ENCODE measurements at regions not wholly inside any gene's neighbourhood (a gene's known extent, or its start where the extent isn't known, plus 50 kb on each side); places are given as distances from the start of the nearest gene placed in this dataset.
A peak's percentile ranks its signal among the peaks of the same experiment; 100 is the strongest.

GRCh38 chr3:189100866-189101265 is 70.9 kb upstream of the TPRG1 start:
- H3K27ac Mint-ChIP-seq = no peak overlapping the region
- peaks cover 3% of the 10 kb centered on the region for H3K27me3 Mint-ChIP-seq (ENCODE audit: low read depth)
- DNase-seq (no peak), ATAC-seq (no peak)
- H3K4me3 Mint-ChIP-seq = no peak overlapping the region
- H3K4me1 Mint-ChIP-seq (ENCODE audit: low read depth) = no peaks in the 10 kb centered on the region
- ChIA-PET POLR2A (no interaction called here), CTCF (interaction anchor here (0.6 to 1.0 kb wide), 3 partner anchors 11 to 59 kb away, joined by 3 to 5 read pairs (median 3); no protein-coding TSS in a partner anchor)
- H3K36me3 Mint-ChIP-seq (ENCODE audit: low read depth) = no peaks in the 10 kb centered on the region
- no peaks in the 10 kb centered on the region for H3K9me3 Mint-ChIP-seq (ENCODE audit: insufficient read depth)

- no peaks in the 10 kb centered on the region for H3K4me1 Mint-ChIP-seq (ENCODE audit: low read depth)
- ChIA-PET POLR2A (no interaction called here), CTCF (interaction anchor here (1.4 kb wide), 1 partner anchor 47 kb away, joined by 3 read pairs; no protein-coding TSS in a partner anchor)
- DNase-seq (no peak), ATAC-seq (no peak)
- no peak overlapping the region for H3K27ac Mint-ChIP-seq
- H3K9me3 Mint-ChIP-seq (ENCODE audit: insufficient read depth) = no peaks in the 10 kb centered on the region
- H3K4me3 Mint-ChIP-seq = no peak overlapping the region
- H3K27me3 Mint-ChIP-seq (ENCODE audit: low read depth) = peaks cover 3% of the 10 kb centered on the region
- H3K36me3 Mint-ChIP-seq (ENCODE audit: low read depth) = no peaks in the 10 kb centered on the region
These were observed 70.2 kb upstream of the TPRG1 start for GRCh38 chr3:189101594-189101993.

GRCh38 chr3:189103208-189103607 is 68.6 kb upstream of the TPRG1 start:
- Mint-ChIP-seq H3K4me1 (ENCODE audit: low read depth) (no peaks in the 10 kb centered on the region), H3K27me3 (ENCODE audit: low read depth) (peaks cover 8% of the 10 kb centered on the region), H3K36me3 (ENCODE audit: low read depth) (no peaks in the 10 kb centered on the region), H3K27ac (no peak overlapping the region), H3K4me3 (no peak overlapping the region), H3K9me3 (ENCODE audit: insufficient read depth) (no peaks in the 10 kb centered on the region)
- DNase-seq (no peak), ATAC-seq (no peak)
- CTCF ChIA-PET = interaction anchor here (0.8 to 1.4 kb wide), 2 partner anchors 22 to 45 kb away, joined by 3 read pairs; no protein-coding TSS in a partner anchor
- POLR2A ChIA-PET = no interaction called here

- CTCF ChIA-PET = no interaction called here
These were observed 63.7 kb upstream of the TPRG1 start for GRCh38 chr3:189108067-189108466.

GRCh38 chr3:189108735-189109134 is 63.0 kb upstream of the TPRG1 start:
- no peak for DNase-seq
- no peaks in the 10 kb centered on the region for H3K4me1 Mint-ChIP-seq (ENCODE audit: low read depth)
- peaks cover 27% of the 10 kb centered on the region for H3K27me3 Mint-ChIP-seq (ENCODE audit: low read depth)
- peaks cover 2% of the 10 kb centered on the region for H3K9me3 Mint-ChIP-seq (ENCODE audit: insufficient read depth)
- ChIA-PET POLR2A (no interaction called here), CTCF (no interaction called here)
- ATAC-seq = no peak
- no peaks in the 10 kb centered on the region for H3K36me3 Mint-ChIP-seq (ENCODE audit: low read depth)
- H3K27ac Mint-ChIP-seq = no peak overlapping the region
- no peak overlapping the region for H3K4me3 Mint-ChIP-seq

More at GRCh38 chr3:189108067-189108466, 63.7 kb upstream of the TPRG1 start:
- Mint-ChIP-seq H3K9me3 (ENCODE audit: insufficient read depth) (peaks cover 2% of the 10 kb centered on the region), H3K4me1 (ENCODE audit: low read depth) (no peaks in the 10 kb centered on the region), H3K4me3 (no peak overlapping the region), H3K27me3 (ENCODE audit: low read depth) (peaks cover 27% of the 10 kb centered on the region), H3K27ac (no peak overlapping the region), H3K36me3 (ENCODE audit: low read depth) (no peaks in the 10 kb centered on the region)
- POLR2A ChIA-PET = no interaction called here
- no peak for ATAC-seq
- no peak for DNase-seq

GRCh38 chr3:189109145-189109544 is 62.6 kb upstream of the TPRG1 start:
- Mint-ChIP-seq H3K27ac (no peak overlapping the region), H3K4me3 (no peak overlapping the region), H3K36me3 (ENCODE audit: low read depth) (no peaks in the 10 kb centered on the region), H3K27me3 (ENCODE audit: low read depth) (peaks cover 27% of the 10 kb centered on the region), H3K9me3 (ENCODE audit: insufficient read depth) (peaks cover 2% of the 10 kb centered on the region), H3K4me1 (ENCODE audit: low read depth) (no peaks in the 10 kb centered on the region)
- no peak for ATAC-seq
- ChIA-PET CTCF (no interaction called here), POLR2A (no interaction called here)
- DNase-seq = no peak

GRCh38 chr3:189117087-189117486 is 54.7 kb upstream of the TPRG1 start:
- ATAC-seq (no peak), DNase-seq (no peak)
- Mint-ChIP-seq H3K4me3 (no peak overlapping the region), H3K36me3 (ENCODE audit: low read depth) (peaks cover 25% of the 10 kb centered on the region), H3K4me1 (ENCODE audit: low read depth) (peaks cover 13% of the 10 kb centered on the region), H3K9me3 (ENCODE audit: insufficient read depth) (peaks cover 23% of the 10 kb centered on the region), H3K27ac (no peak overlapping the region), H3K27me3 (ENCODE audit: low read depth) (peaks cover 2% of the 10 kb centered on the region)
- ChIA-PET CTCF (no interaction called here), POLR2A (no interaction called here)

GRCh38 chr3:189118896-189119295 is 52.9 kb upstream of the TPRG1 start:
- POLR2A ChIA-PET = no interaction called here
- CTCF ChIA-PET = no interaction called here

GRCh38 chr3:189119950-189120349 is 51.8 kb upstream of the TPRG1 start:
- no peak for ATAC-seq
- peaks cover 25% of the 10 kb centered on the region for H3K36me3 Mint-ChIP-seq (ENCODE audit: low read depth)
- no peaks in the 10 kb centered on the region for H3K27me3 Mint-ChIP-seq (ENCODE audit: low read depth)
- no peak overlapping the region for H3K4me3 Mint-ChIP-seq
- no peak for DNase-seq
- peaks cover 23% of the 10 kb centered on the region for H3K9me3 Mint-ChIP-seq (ENCODE audit: insufficient read depth)
- POLR2A ChIA-PET = no interaction called here
- H3K4me1 Mint-ChIP-seq (ENCODE audit: low read depth) = peaks cover 16% of the 10 kb centered on the region
- CTCF ChIA-PET = no interaction called here
- no peak overlapping the region for H3K27ac Mint-ChIP-seq

More at GRCh38 chr3:189118896-189119295, 52.9 kb upstream of the TPRG1 start:
- ATAC-seq (no peak), DNase-seq (no peak)
- H3K4me3 Mint-ChIP-seq = no peak overlapping the region
- peaks cover 23% of the 10 kb centered on the region for H3K9me3 Mint-ChIP-seq (ENCODE audit: insufficient read depth)
- no peak overlapping the region for H3K27ac Mint-ChIP-seq
- peaks cover 16% of the 10 kb centered on the region for H3K4me1 Mint-ChIP-seq (ENCODE audit: low read depth)
- no peaks in the 10 kb centered on the region for H3K27me3 Mint-ChIP-seq (ENCODE audit: low read depth)
- peaks cover 25% of the 10 kb centered on the region for H3K36me3 Mint-ChIP-seq (ENCODE audit: low read depth)

- H3K9me3 Mint-ChIP-seq (ENCODE audit: insufficient read depth) = peaks cover 23% of the 10 kb centered on the region
- peaks cover 25% of the 10 kb centered on the region for H3K36me3 Mint-ChIP-seq (ENCODE audit: low read depth)
- ChIA-PET CTCF (interaction anchor here (0.7 to 2.5 kb wide), 6 partner anchors 9 to 1381 kb away, joined by 3 to 15 read pairs (median 3); no protein-coding TSS in a partner anchor), POLR2A (interaction anchor here (2.7 kb wide), 1 partner anchor 10 kb away, joined by 10 read pairs; no protein-coding TSS in a partner anchor)
- peaks cover 19% of the 10 kb centered on the region for H3K4me1 Mint-ChIP-seq (ENCODE audit: low read depth)
- DNase-seq (no peak), ATAC-seq (no peak)
- H3K27me3 Mint-ChIP-seq (ENCODE audit: low read depth) = no peaks in the 10 kb centered on the region
- H3K27ac Mint-ChIP-seq = peak overlapping the region; percentile 47
- H3K4me3 Mint-ChIP-seq = peak overlapping the region; percentile 37
These were observed 50.7 kb upstream of the TPRG1 start for GRCh38 chr3:189121092-189121491.
